ENCODE measurements at regions not wholly inside any gene's neighbourhood (a gene's known extent, or its start where the extent isn't known, plus 50 kb on each side); places are given as distances from the start of the nearest gene placed in this dataset.

DNA sequence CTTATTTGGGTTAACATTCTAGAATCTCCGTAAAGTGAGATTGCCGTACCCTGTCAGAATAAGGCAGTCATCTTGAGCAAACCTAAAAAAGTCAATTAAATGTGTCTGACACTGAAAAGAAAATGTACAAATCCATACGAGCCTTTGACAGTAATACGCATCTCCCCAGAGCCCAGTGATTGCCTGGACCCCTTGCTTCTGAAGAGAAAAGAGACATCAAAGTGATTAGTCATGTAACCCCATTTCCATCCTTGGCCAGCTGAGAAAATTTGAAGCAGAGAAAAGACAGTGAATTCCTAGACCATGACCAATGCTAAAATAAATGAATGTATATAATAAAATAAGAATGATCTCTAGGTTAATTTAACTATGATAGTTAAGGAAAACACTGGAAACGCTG lies 1499.4 kb downstream of the SUCLG1 start:
- TF ChIP-seq, protein P1, sequence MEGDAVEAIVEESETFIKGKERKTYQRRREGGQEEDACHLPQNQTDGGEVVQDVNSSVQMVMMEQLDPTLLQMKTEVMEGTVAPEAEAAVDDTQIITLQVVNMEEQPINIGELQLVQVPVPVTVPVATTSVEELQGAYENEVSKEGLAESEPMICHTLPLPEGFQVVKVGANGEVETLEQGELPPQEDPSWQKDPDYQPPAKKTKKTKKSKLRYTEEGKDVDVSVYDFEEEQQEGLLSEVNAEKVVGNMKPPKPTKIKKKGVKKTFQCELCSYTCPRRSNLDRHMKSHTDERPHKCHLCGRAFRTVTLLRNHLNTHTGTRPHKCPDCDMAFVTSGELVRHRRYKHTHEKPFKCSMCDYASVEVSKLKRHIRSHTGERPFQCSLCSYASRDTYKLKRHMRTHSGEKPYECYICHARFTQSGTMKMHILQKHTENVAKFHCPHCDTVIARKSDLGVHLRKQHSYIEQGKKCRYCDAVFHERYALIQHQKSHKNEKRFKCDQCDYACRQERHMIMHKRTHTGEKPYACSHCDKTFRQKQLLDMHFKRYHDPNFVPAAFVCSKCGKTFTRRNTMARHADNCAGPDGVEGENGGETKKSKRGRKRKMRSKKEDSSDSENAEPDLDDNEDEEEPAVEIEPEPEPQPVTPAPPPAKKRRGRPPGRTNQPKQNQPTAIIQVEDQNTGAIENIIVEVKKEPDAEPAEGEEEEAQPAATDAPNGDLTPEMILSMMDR (IDR thresholded peaks at IDR 0.05; ENCODE audit: low read length) = no peak
- TF ChIP-seq EZH2 (optimal IDR thresholded peaks at IDR 0.05; ENCODE audit: low read depth, low read length) (no peak), EZH2phosphoT487 (IDR thresholded peaks at IDR 0.05; ENCODE audit: low read length) (no peak)
